Activated CD4-positive, alpha-beta T cell treated with anti-CD3 and anti-CD28 coated beads for 48 hours (primary cell): ENCODE measurements at regions not wholly inside any gene's neighbourhood (a gene's known extent, or its start where the extent isn't known, plus 50 kb on each side); places are given as distances from the start of the nearest gene placed in this dataset.

ENCODE experiments used
- DNase-seq: peaks from one replicate; pipeline ENCODE4 v3.0.0-alpha.2; 2020

DNA sequence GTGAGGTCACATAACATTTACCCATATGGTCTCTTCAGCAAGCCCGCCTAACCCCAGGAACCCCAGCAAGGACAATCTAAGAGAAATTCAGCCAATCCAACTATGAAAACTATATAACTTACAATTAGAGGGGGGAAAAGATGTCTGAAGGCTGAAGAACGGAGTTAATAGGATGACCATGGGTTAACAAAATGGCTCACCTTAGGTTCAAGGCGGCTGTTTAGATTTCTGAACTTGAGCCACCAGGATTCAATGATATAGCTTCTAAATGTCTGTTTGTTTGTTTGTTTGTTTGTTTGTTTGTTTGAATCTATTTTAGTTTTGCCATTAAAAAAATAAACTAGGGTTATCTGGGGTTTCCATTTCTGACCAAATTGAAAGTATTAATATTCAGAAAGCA lies 109.8 kb upstream of the ZC3H12C start:
- no peak for DNase-seq

DNA sequence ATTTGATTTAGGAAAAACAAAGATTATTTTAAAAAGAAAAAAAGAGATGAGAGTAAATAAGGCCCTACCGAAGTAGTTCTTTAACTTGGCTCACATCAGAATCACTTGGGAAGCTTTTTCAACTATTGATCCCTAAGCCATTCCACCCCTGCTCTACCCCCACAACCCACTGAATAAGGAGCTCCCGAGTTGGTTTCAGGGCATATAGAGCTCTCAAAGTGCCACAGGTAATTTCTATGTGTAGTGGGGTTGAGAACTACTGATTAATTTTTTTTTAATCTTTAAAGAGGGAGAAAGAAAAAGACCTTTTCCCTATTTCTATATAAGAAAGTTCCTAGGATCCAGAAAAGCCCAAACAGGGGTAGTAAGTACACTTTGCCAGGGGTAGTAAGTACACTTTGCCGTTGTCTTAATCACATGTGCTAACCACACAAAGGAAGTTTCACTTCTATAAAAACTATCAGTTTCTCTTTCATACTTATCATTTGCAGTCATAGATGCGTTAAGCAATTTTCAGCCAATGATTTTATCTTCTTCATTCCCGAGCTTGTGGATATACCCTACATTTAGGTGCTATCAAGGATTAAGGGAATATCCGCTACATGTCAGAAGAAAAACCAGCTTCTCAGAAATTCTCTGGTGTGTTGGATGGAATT lies 108.4 kb upstream of the ZC3H12C start:
- no peak for DNase-seq

- no peak for DNase-seq
Observed at GRCh38 chr11:109986488-109986887, 106.7 kb upstream of the ZC3H12C start.

- DNase-seq = no peak
Observed at GRCh38 chr11:109991835-109992234, 101.4 kb upstream of the ZC3H12C start.

DNA sequence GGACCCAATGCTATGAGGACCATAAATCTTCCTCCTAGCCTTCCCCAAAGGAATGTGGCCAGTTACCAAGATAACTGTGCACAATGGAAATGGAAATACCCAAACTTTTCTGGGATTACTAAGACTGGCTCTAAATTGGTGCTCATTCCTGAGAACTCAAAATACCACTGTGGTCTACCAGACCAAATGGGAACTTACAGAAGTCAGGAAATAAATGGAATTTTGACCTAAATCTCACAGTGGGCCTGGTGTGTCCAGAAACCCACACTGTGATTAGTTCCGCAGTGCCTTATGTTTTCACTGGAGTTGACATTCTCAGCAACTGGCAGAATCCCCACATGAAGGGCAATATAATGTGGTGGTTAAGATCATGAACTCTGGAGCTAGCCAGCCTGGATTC lies 99.4 kb upstream of the ZC3H12C start:
- no peak for DNase-seq

DNA sequence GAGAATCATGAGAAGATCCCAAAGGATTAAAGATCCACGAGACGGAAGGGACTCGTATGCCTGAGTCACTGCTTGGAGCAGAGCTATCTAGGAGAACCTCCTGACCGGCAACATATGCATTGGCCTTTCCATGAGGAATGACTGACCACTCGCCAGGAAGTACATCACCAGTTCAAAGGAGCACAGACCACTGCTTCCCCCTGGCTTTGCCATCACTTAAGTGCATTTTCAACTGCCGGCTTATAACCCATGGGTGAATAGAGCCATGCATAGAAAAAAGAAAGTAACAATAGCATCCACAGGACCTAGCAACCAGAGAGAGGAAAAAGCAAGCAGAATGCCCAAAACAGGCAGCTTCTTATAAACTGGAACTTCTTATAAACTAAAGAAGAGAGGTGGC lies 98.3 kb upstream of the ZC3H12C start:
- DNase-seq = no peak

DNA sequence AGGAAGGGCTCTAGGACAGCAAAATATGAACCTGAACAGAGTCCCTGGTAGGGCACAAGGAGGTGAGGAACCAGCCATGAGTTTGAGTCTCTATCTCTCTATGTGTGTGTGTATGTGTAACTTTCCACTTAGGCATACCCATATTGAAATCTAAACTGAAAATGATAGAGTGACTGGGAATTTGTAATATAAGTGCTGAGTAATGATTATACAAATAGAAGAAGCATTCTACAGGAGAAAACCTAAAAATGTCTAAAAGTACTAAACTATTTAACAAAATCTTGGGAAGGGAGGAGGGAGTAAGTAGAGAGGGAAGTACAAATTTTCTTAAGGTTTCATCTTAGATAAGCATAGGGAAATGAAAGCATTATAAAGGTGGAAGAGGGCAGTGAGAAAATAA lies 97.1 kb upstream of the ZC3H12C start:
- no peak for DNase-seq

- no peak for DNase-seq
Observed at GRCh38 chr11:109998921-109999320, 94.3 kb upstream of the ZC3H12C start.

DNA sequence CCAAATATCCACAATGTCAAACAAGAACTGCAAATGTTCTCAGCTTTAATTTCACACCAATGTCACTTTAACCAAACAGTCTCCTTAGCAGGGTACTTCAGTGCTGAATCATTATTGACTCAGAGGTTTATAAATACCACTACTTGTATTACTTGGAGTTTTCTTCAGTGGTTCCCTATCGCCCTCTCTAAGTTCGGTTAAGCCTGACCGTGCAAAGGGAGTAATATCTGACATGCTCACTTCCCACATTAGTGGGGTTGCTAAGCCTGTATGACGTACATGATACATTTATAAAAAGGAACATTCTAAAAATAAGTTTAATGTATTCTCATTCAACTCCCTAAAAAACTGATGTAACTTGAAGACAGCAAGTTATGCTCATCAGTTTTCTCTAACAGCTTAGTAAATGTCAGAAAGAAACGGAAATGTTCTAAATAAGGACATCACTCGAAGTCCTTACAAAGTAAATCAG lies 93.1 kb upstream of the ZC3H12C start:
- no peak for DNase-seq

DNA sequence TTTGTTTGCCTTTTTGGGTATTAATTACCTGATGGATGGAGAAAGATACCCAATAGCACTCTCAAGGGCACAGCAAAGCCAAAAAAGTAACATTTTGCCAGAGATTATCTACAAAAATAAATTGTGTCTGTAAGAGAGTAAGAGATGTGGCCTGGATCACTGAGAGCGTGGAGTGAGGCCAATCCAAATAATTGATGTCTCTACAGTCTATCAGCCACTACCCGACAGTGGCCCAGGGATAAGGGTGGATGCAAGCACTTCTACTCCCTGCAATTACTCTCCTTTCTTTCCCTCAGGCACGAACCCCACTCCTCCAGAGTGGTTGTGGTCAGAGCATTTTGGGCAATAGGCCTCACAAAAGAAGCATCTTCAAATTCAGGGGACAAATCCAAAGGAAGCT lies 92.3 kb upstream of the ZC3H12C start:
- no peak for DNase-seq

DNA sequence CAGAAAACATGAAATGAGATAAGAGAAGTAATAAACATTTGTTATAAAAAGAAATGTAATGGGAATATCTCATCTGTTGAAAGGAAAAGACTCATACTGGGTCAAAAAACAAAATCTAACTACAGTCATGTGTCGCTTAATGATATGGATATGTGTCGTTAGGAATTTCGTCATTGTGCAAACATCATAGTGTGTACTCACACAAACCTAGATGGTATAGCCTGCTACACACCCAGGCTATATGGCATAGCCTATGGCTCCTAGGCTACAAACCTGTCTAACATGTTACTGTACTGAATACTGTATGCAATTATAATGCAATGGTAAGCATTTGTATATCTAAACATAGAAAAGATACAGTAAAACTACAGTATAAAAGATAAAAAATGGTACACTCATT lies 89.8 kb upstream of the ZC3H12C start:
- DNase-seq = no peak

- no peak for DNase-seq
Observed at GRCh38 chr11:110011595-110011994, 81.6 kb upstream of the ZC3H12C start.

DNA sequence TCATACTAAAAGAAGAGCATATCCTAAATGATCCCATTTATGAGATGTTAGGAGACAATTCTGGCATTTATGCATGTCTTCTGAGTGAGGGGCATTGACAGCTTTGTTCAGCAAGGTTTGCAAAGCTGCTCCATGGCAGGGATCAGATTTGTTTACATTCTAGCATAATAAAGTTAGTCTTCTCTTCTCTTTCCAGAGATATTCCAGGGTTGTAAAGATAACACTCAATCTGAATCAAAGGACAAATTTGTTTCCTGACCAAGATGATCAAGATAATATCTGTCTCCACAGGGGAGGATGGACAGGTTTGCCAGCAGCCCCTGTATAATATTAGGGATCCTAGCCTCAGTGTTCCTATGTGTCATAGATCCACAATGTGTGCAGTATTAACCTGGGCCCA lies 77.5 kb upstream of the ZC3H12C start:
- DNase-seq = no peak

GRCh38 chr11:110019675-110020074 lies 73.5 kb upstream of the ZC3H12C start:
- no peak for DNase-seq

GRCh38 chr11:110022548-110022947 lies 70.6 kb upstream of the ZC3H12C start:
- no peak for DNase-seq

DNA sequence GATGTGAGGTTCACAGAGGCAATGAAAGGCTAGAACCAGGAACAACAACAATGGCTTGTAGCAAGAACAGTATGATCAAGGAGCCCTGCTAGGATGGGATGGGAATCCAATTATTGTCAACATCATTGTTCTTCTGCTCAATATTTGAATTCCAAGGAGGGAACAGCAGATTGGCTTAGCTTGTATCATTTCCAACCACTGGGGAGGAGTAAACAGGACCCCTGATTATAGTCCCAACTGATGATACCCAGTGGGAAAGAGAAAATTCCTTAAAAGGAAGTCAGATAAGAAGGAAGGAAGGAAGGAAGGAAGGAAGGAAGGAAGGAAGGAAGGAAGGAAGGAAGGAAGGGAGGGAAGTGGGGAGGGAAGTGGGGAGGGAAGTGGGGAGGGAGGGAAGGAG lies 69.5 kb upstream of the ZC3H12C start:
- no peak for DNase-seq

GRCh38 chr11:110026858-110027626 lies 66.2 kb upstream of the ZC3H12C start:
- no peak for DNase-seq

- DNase-seq = no peak
Observed at GRCh38 chr11:110027627-110028371, 65.4 kb upstream of the ZC3H12C start.

- no peak for DNase-seq
Observed at GRCh38 chr11:110028921-110029320, 64.3 kb upstream of the ZC3H12C start.

DNA sequence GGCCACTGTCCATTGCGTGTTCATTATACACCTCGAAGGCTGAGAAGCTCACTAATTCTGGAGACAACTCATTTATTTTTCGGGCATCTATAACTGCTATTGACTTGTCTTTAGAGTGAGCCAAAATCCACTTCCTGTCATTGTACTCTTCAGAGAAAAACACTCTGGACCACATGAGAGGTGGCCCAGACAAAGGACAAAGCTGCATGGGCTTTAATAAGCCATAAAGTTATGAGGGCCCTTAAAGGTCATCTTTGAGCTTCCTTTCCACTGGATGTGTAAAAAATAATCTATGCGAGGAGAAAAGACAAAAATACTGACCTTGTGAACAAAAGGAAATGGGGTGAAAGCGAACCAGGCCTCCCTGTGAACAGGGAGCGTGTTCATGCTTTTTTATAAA lies 63.5 kb upstream of the ZC3H12C start:
- DNase-seq = no peak

GRCh38 chr11:110031171-110031570 lies 62.0 kb upstream of the ZC3H12C start:
- DNase-seq = no peak

DNA sequence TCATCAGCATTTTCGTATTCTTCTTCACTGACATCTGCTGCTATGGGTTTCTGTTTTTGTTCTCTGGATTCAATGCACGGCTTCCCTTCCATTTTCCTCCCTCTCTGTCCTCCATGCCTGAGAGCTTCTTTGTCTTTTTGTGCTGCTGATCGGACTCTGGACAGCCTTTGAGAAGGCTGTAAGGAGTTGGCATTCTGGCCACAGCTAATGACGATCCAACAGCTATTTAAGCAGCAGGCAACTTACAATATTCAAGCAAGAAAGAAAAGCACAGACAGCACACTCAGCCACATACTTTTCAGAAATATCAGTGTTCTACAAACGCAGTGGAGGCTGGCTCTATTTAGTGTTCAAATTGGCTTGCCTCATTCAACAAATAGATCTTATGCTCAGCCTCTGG lies 60.9 kb upstream of the ZC3H12C start:
- DNase-seq = no peak

GRCh38 chr11:110032957-110033570 lies 60.1 kb upstream of the ZC3H12C start:
- DNase-seq = no peak

- DNase-seq = no peak
Observed at GRCh38 chr11:110034806-110035205, 58.4 kb upstream of the ZC3H12C start.
